Breast epithelium (tissue), 3 donors: ENCODE measurements at regions not wholly inside any gene's neighbourhood (a gene's known extent, or its start where the extent isn't known, plus 50 kb on each side); places are given as distances from the start of the nearest gene placed in this dataset.

Experiments used
- CTCF ChIP-seq, 3 donors: fragments of 450-650 bp; IDR thresholded peaks; one replicate each; pipeline ENCODE4 v1.5.1; 2016 to 2017; ENCODE audit warnings: antibody characterized with exemption in 3 of 3, mild to moderate bottlenecking in 3 of 3, moderate library complexity in 3 of 3
- POLR2A ChIP-seq: fragments of 450-650 bp; IDR thresholded peaks from one replicate; pipeline ENCODE4 v1.6.1; 2016; ENCODE audit warnings: antibody characterized with exemption, mild to moderate bottlenecking, moderate library complexity
- POLR2AphosphoS5 ChIP-seq, 3 donors: sonication (generic); formaldehyde crosslinking; IDR thresholded peaks; one replicate each; pipeline ENCODE4 v1.6.1; 2017; ENCODE audit warnings: antibody characterized with exemption in 3 of 3

GRCh38 chr5:8740595-8740994, 805.3 kb downstream of the SEMA5A start:
- TF ChIP-seq POLR2A (no peak), CTCF (IDR thresholded peaks at IDR 0.05) (no peak), POLR2AphosphoS5 (IDR thresholded peaks at IDR 0.05) (no peak)
